K562 (cell line): ENCODE measurements at regions not wholly inside any gene's neighbourhood (a gene's known extent, or its start where the extent isn't known, plus 50 kb on each side); places are given as distances from the start of the nearest gene placed in this dataset.

Source experiments
- BRF1 ChIP-seq: IDR thresholded peaks from 3 replicates; pipeline ENCODE4 v1.6.1; 2011; ENCODE audit warnings: borderline replicate concordance, mild to moderate bottlenecking; ENCODE audit not compliant: insufficient read length; ENCODE audit errors: extremely low read depth
- CAMTA2 ChIP-seq: fragments of 250-450 bp; sonication (Bioruptor Pico); conservative IDR thresholded peaks from 2 replicates; pipeline ENCODE4 v1.5.1; 2022
- CREB3 ChIP-seq: fragments of 450-650 bp; conservative IDR thresholded peaks from 2 replicates; pipeline ENCODE4 v1.6.1; 2016; ENCODE audit warnings: missing genetic modification characterization, low read depth, mild to moderate bottlenecking, missing compliant biosample characterization, moderate library complexity
- DNMT1 ChIP-seq: fragments of 450-650 bp; IDR thresholded peaks from 2 replicates; pipeline ENCODE4 v1.6.1; 2016; ENCODE audit warnings: antibody characterized with exemption, mild to moderate bottlenecking
- ELF4 ChIP-seq: fragments of 450-650 bp; formaldehyde crosslinking; IDR thresholded peaks from 2 replicates; pipeline ENCODE4 v1.4.0; 2022; ENCODE audit warnings: missing genetic modification characterization
- EP400 ChIP-seq: fragments of 450-650 bp; IDR thresholded peaks from 2 replicates; pipeline ENCODE4 v1.6.1; 2017; ENCODE audit warnings: antibody characterized with exemption, mild to moderate bottlenecking, moderate library complexity
- HES1 ChIP-seq: fragments of 450-650 bp; IDR thresholded peaks from 2 replicates; pipeline ENCODE4 v1.6.1; 2016; ENCODE audit warnings: low read depth, mild to moderate bottlenecking, moderate library complexity
- IFI16 ChIP-seq: fragments of 250-450 bp; sonication (Bioruptor Pico); IDR thresholded peaks from 2 replicates; pipeline ENCODE4 v2.1.2; 2022; ENCODE audit warnings: mild to moderate bottlenecking, inconsistent platforms
- MITF ChIP-seq: IDR thresholded peaks from 2 replicates; pipeline ENCODE4 v1.6.1; 2014; ENCODE audit warnings: antibody characterized with exemption
- MYBL2 ChIP-seq, 2 experiments: fragments of 450-650 bp in 1 of 2; sonication (generic) in 1 of 2; formaldehyde crosslinking in 1 of 2; IDR thresholded peaks; 2 replicates each; pipeline versions ENCODE4 v1.6.1 to v1.8.1; 2017 to 2022; ENCODE audit warnings: borderline replicate concordance in 1 of 2, inconsistent platforms in 1 of 2, low read depth in 1 of 2, mild to moderate bottlenecking in 1 of 2, missing genetic modification reagents in 1 of 2, moderate library complexity in 1 of 2
- NUFIP1 ChIP-seq: fragments of 450-650 bp; IDR thresholded peaks from 2 replicates; pipeline ENCODE4 v1.6.1; 2018; ENCODE audit not compliant: partially characterized antibody
- PBX2 ChIP-seq, 2 experiments: IDR thresholded peaks in 1 of 2; conservative IDR thresholded peaks in 1 of 2; 2 replicates each; pipeline ENCODE4 v1.6.1; 2016; ENCODE audit warnings: low read depth in 2 of 2, mild to moderate bottlenecking in 1 of 2, missing compliant biosample characterization in 1 of 2, missing genetic modification characterization in 1 of 2, moderate library complexity in 1 of 2
- RAD21 ChIP-seq, 2 experiments: fragments of 250-450 bp in 1 of 2; fragments of 450-650 bp in 1 of 2; sonication (Bioruptor Pico) in 1 of 2; formaldehyde crosslinking in 1 of 2; IDR thresholded peaks in 1 of 2; conservative IDR thresholded peaks in 1 of 2; 2 replicates each; pipeline versions ENCODE4 v1.4.0 to v1.8.0; 2020 to 2022; ENCODE audit warnings: mild to moderate bottlenecking in 2 of 2, moderate library complexity in 1 of 2
- RBM17 ChIP-seq: fragments of 200-400 bp; formaldehyde crosslinking; IDR thresholded peaks from 2 replicates; pipeline ENCODE4 v1.6.1; 2017; ENCODE audit warnings: low read depth, mild to moderate bottlenecking, low read length, borderline replicate concordance
- THRA ChIP-seq: fragments of 450-650 bp; IDR thresholded peaks from 2 replicates; pipeline ENCODE4 v1.6.1; 2017; ENCODE audit warnings: mild to moderate bottlenecking, moderate library complexity
- ZNF121 ChIP-seq: sonication (generic); formaldehyde crosslinking; conservative IDR thresholded peaks from 2 replicates; pipeline ENCODE4 v1.8.0; 2022; ENCODE audit warnings: missing genetic modification reagents
- ZNF644 ChIP-seq: fragments of 200-800 bp; sonication (Bioruptor generic); IDR thresholded peaks from 2 replicates; pipeline ENCODE4 v1.6.1; 2016; ENCODE audit warnings: low read depth, missing genetic modification characterization, missing compliant biosample characterization
- ZNF79 ChIP-seq: fragments of 250-450 bp; sonication (Bioruptor Pico); IDR thresholded peaks from 2 replicates; pipeline ENCODE4 v1.4.0; 2020; ENCODE audit warnings: low read depth, mild to moderate bottlenecking, moderate library complexity
- ZNF830 ChIP-seq: fragments of 250-450 bp; sonication (Bioruptor Pico); IDR thresholded peaks from 2 replicates; pipeline ENCODE4 v1.5.0; 2021; ENCODE audit warnings: mild to moderate bottlenecking

GRCh38 chr12:127161466-127161865, 1105.5 kb upstream of the TMEM132C start (continued):
- no peak for TF ChIP-seq DNMT1
- 0 out of 2 replicates have a peak, but pooled peaks have one; percentile 39 for TF ChIP-seq CAMTA2
- TF ChIP-seq CREB3 = peak; percentile 71; the same call in 1 of the 2 replicates
- no peak for TF ChIP-seq MITF
- peak; percentile 66; the same call in 1 of the 2 replicates for TF ChIP-seq ZNF79 (CRISPR knock-in tag)
- 0 out of 4 replicates have a peak, but pooled peaks of 1 of the 2 experiments have one; percentile 6 for TF ChIP-seq RAD21 (CRISPR knock-in tag; conservative IDR thresholded peaks at IDR 0.05 in 1 of 2, IDR thresholded peaks at IDR 0.05 in 1 of 2)
- TF ChIP-seq ELF4 (CRISPR knock-in tag) = peak; percentile 65; the same call in 1 of the 2 replicates
- no peak for TF ChIP-seq BRF1
- TF ChIP-seq PBX2 (CRISPR knock-in tag; IDR thresholded peaks at IDR 0.05; ENCODE audit: low read depth) = no peak
- peak; percentile 47; the same call in 1 of the 2 replicates for TF ChIP-seq PBX2 (tag; conservative IDR thresholded peaks at IDR 0.05; ENCODE audit: low read depth)
- peak; percentile 58; the same call in 1 of the 2 replicates for TF ChIP-seq IFI16 (CRISPR knock-in tag)
- no peak for TF ChIP-seq ZNF121 (CRISPR knock-in tag)
- no peak for TF ChIP-seq ZNF830 (CRISPR knock-in tag)
- 0 out of 2 replicates have a peak, but pooled peaks have one; percentile 23 for TF ChIP-seq EP400
- TF ChIP-seq MYBL2 (IDR thresholded peaks at IDR 0.05; ENCODE audit: low read depth) = no peak
- no peak for TF ChIP-seq MYBL2 (CRISPR knock-in tag; IDR thresholded peaks at IDR 0.05; ENCODE audit: borderline replicate concordance)
- no peak for TF ChIP-seq HES1
- TF ChIP-seq THRA = no peak
- TF ChIP-seq ZNF644 (tag) = no peak
- no peak for TF ChIP-seq NUFIP1
- no peak for TF ChIP-seq RBM17
